ENCODE measurements at regions not wholly inside any gene's neighbourhood (a gene's known extent, or its start where the extent isn't known, plus 50 kb on each side); places are given as distances from the start of the nearest gene placed in this dataset.

GRCh38 chr4:178414042-178414441 is 971.8 kb upstream of the AGA start:
- intact Hi-C loops (cut with DNase I) = no loop called here
- H3K36me3 ChIP-seq = no peaks in the 10 kb centered on the region
- WGBS = 56% methylated on average over 4 of the region's 4 CpGs
- H3K27ac ChIP-seq (replicated peaks in 1 of 4) = no peak overlapping the region
- no peaks in the 10 kb centered on the region for H3K4me1 ChIP-seq
- no peaks in the 10 kb centered on the region for H3K9me3 ChIP-seq
- no peaks in the 10 kb centered on the region for H3K27me3 ChIP-seq
- TF ChIP-seq POLR2A (IDR thresholded peaks at IDR 0.05; ENCODE audit: low read depth) (no peak), EP300 (IDR thresholded peaks at IDR 0.05) (no peak), CTCF (IDR thresholded peaks at IDR 0.05) (no peak), POLR2AphosphoS5 (IDR thresholded peaks at IDR 0.05) (no peak)
- no peak for DNase-seq (ENCODE audit: extremely low spot score)
- no peak overlapping the region for H3K4me3 ChIP-seq

DNA sequence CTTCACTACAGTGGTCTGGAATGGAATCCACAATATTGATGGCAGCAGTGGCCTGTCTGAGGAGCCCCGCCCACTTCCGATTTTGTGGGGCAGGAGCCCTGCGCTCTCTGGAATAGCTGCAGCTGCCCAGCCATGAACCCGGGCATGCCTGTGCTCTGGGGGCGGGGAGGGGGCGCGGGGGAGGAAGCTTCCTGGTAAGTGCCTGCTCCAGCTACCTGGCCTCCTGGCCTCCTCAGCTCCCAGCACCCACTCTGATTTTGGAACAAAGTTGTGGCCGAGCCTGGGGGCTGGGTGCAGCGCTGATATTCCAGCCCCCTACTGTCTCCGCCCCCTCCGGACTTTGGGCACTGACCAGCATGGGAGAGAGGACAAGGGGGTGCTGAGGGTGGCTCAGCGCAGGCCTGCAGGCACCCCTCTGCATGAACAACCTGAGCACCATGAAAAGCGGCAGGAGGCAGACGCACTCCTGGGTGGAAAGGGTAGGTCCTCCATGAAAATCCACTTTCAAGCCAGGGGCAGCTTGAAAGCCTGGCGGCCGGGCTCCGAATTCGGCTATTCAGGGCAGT is 972.7 kb upstream of the AGA start:
- intact Hi-C loops (cut with DNase I) = no loop called here
- H3K36me3 ChIP-seq = no peaks in the 10 kb centered on the region
- no peaks in the 10 kb centered on the region for H3K9me3 ChIP-seq
- no peak overlapping the region for H3K27ac ChIP-seq (replicated peaks in 1 of 4)
- no peaks in the 10 kb centered on the region for H3K4me1 ChIP-seq
- H3K4me3 ChIP-seq = no peak overlapping the region
- TF ChIP-seq POLR2A (IDR thresholded peaks at IDR 0.05; ENCODE audit: low read depth) (no peak), POLR2AphosphoS5 (IDR thresholded peaks at IDR 0.05) (no peak), EP300 (IDR thresholded peaks at IDR 0.05) (no peak), CTCF (IDR thresholded peaks at IDR 0.05) (no peak)
- no peak for DNase-seq (ENCODE audit: extremely low spot score)
- 94% methylated on average over 13 of the region's 18 CpGs for WGBS
- no peaks in the 10 kb centered on the region for H3K27me3 ChIP-seq

DNA sequence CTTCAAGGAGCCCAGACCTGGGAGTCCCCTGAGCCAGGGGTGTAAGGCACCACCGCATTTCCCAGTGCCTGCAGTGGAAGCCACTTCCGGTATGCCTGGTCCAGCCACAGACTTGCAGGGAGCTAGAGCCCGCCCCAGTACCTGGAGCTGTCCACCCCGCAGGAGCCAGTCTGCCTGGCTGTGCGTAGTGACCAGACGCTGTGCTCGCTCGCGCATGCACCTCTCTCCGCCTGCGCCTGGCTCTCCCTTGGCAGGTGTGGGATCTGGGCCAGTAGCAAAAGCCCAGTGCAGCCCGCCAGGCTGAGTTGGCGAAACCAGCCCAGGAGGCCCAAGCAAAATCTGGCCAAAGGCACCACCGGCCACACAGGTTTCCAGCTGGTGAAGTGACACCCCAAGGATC is 973.7 kb upstream of the AGA start:
- no peaks in the 10 kb centered on the region for H3K9me3 ChIP-seq
- WGBS = 92% methylated on average over 12 of the region's 14 CpGs
- H3K4me1 ChIP-seq = no peaks in the 10 kb centered on the region
- no peaks in the 10 kb centered on the region for H3K27me3 ChIP-seq
- no peak for DNase-seq (ENCODE audit: extremely low spot score)
- intact Hi-C loops (cut with DNase I) = no loop called here
- TF ChIP-seq POLR2AphosphoS5 (IDR thresholded peaks at IDR 0.05) = no peak
- TF ChIP-seq POLR2A (IDR thresholded peaks at IDR 0.05; ENCODE audit: low read depth) = no peak
- TF ChIP-seq CTCF (IDR thresholded peaks at IDR 0.05) = no peak
- TF ChIP-seq EP300 (IDR thresholded peaks at IDR 0.05) = no peak
- no peaks in the 10 kb centered on the region for H3K36me3 ChIP-seq
- no peak overlapping the region for H3K27ac ChIP-seq (replicated peaks in 1 of 4)
- H3K4me3 ChIP-seq = no peak overlapping the region

- WGBS = 86% methylated on average over 2 of the region's 2 CpGs
- Histone ChIP-seq H3K27ac (replicated peaks in 1 of 4) (no peak overlapping the region), H3K27me3 (no peaks in the 10 kb centered on the region), H3K4me1 (no peaks in the 10 kb centered on the region), H3K4me3 (no peak overlapping the region), H3K9me3 (no peaks in the 10 kb centered on the region), H3K36me3 (no peaks in the 10 kb centered on the region)
- TF ChIP-seq CTCF (IDR thresholded peaks at IDR 0.05) (no peak), POLR2A (IDR thresholded peaks at IDR 0.05; ENCODE audit: low read depth) (no peak), EP300 (IDR thresholded peaks at IDR 0.05) (no peak), POLR2AphosphoS5 (IDR thresholded peaks at IDR 0.05) (no peak)
- no peak for DNase-seq (ENCODE audit: extremely low spot score)
- intact Hi-C loops (cut with DNase I) = no loop called here
Measured at GRCh38 chr4:178423366-178423765, 981.1 kb upstream of the AGA start.

DNA sequence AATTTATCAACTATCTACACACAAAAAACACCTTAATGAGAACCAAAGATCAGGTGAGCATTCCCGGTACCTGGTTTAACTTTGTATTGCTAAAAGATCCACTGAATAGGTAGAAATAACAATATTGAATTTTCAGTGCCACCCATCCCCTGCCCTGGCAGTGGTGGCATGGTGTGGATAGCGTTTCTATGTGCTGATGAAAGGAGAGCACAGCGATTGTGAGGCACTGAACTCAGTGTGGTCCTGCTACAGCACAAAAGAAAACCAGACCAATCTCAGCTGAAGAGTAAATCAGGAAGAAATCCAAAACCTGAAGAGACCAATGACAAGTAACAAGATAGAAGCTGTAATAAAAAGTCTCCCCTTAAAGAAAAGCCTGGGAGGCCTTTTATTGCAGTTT is 984.6 kb upstream of the AGA start:
- Histone ChIP-seq H3K27ac (replicated peaks in 1 of 4) (no peak overlapping the region), H3K4me3 (no peak overlapping the region), H3K27me3 (no peaks in the 10 kb centered on the region), H3K9me3 (no peaks in the 10 kb centered on the region), H3K4me1 (no peaks in the 10 kb centered on the region), H3K36me3 (no peaks in the 10 kb centered on the region)
- intact Hi-C loops (cut with DNase I) = no loop called here
- DNase-seq (ENCODE audit: extremely low spot score) = no peak
- no peak for TF ChIP-seq POLR2AphosphoS5 (IDR thresholded peaks at IDR 0.05)
- TF ChIP-seq CTCF (IDR thresholded peaks at IDR 0.05) = no peak
- no peak for TF ChIP-seq EP300 (IDR thresholded peaks at IDR 0.05)
- TF ChIP-seq POLR2A (IDR thresholded peaks at IDR 0.05; ENCODE audit: low read depth) = no peak
- 90% methylated on average over 3 of the region's 3 CpGs for WGBS

Data from esophagus muscularis mucosa (tissue), 4 donors.